PC-9 (cell line): ENCODE measurements at regions not wholly inside any gene's neighbourhood (a gene's known extent, or its start where the extent isn't known, plus 50 kb on each side); places are given as distances from the start of the nearest gene placed in this dataset.
"Not testable (repeated sequence)": the region's sequence is repeated elsewhere in the genome, so short reads cannot be mapped to it uniquely, and the experiment has no call there.

Source experiments
- BruUV-seq: library from RNA; stranded (reverse); fragments of 400-500 nt; replicated peaks from 2 replicates; lab custom pipeline; 2021; lab: Mats Ljungman, UMichigan
- CTCF ChIA-PET: fragments of 300-600 bp; sonication (Branson Sonifier 250); formaldehyde crosslinking; loops from one replicate; lab custom pipeline; 2022; ENCODE audit warnings: antibody characterized with exemption; lab: Charles Lee
- POLR2A ChIA-PET: fragments of 300-600 bp; sonication (Branson Sonifier 250); formaldehyde crosslinking; loops from one replicate; lab custom pipeline; 2022; ENCODE audit warnings: antibody characterized with exemption; ENCODE audit not compliant: unreplicated experiment; lab: Charles Lee
- DNase-seq, 2 experiments: peaks; one replicate each; pipeline versions ENCODE4 v3.0.0 to v3.0.0-alpha.2; 2015 to 2022; ENCODE audit warnings: mixed read lengths in 1 of 2
- H2AFZ ChIP-seq: fragments of 200-600 bp; sonication (generic); 2 replicates; pipeline ENCODE4 v1.8.1; 2017; ENCODE audit warnings: antibody characterized with exemption
- H3F3A ChIP-seq: fragments of 200-600 bp; sonication (generic); 2 replicates; pipeline ENCODE4 v1.8.1; 2017; ENCODE audit warnings: antibody characterized with exemption, mild to moderate bottlenecking, low read depth; ENCODE audit not compliant: insufficient read depth
- H3K27ac ChIP-seq: fragments of 200-600 bp; sonication (generic); 2 replicates; pipeline ENCODE4 v1.6.1; 2016; ENCODE audit warnings: mixed run types
- H3K27me3 ChIP-seq: fragments of 200-600 bp; sonication (generic); 2 replicates; pipeline ENCODE4 v1.6.1; 2016; ENCODE audit warnings: low read depth, mixed run types; ENCODE audit not compliant: insufficient read depth
- H3K36me3 ChIP-seq: fragments of 200-600 bp; sonication (generic); 2 replicates; pipeline ENCODE4 v1.6.1; 2016; ENCODE audit warnings: low read depth, mixed run types
- H3K4me1 ChIP-seq: fragments of 200-600 bp; sonication (generic); replicated peaks from 2 replicates; pipeline ENCODE4 v1.6.1; 2016; ENCODE audit warnings: mixed run types; ENCODE audit not compliant: insufficient read depth
- H3K4me2 ChIP-seq: fragments of 200-600 bp; sonication (generic); 2 replicates; pipeline ENCODE4 v1.6.1; 2017; ENCODE audit warnings: mixed run types
- H3K4me3 ChIP-seq: fragments of 200-600 bp; sonication (generic); 2 replicates; pipeline ENCODE4 v1.6.1; 2016; ENCODE audit warnings: mixed run types
- H3K79me2 ChIP-seq: fragments of 200-600 bp; sonication (generic); 2 replicates; pipeline ENCODE4 v1.6.1; 2017; ENCODE audit warnings: low read depth, mixed run types
- H3K9me2 ChIP-seq: fragments of 200-600 bp; sonication (generic); 2 replicates; pipeline ENCODE4 v1.8.1; 2017; ENCODE audit warnings: mild to moderate bottlenecking; ENCODE audit not compliant: insufficient read depth
- H3K9me3 ChIP-seq: fragments of 200-600 bp; sonication (generic); 2 replicates; pipeline ENCODE4 v1.8.1; 2016; ENCODE audit warnings: low read depth; ENCODE audit not compliant: insufficient read depth
- H4K20me1 ChIP-seq: fragments of 200-600 bp; sonication (generic); 2 replicates; pipeline ENCODE4 v1.8.1; 2017; ENCODE audit not compliant: insufficient read depth
- CTCF ChIP-seq: fragments of 200-600 bp; sonication (generic); conservative IDR thresholded peaks from 2 replicates; pipeline ENCODE4 v1.6.1; 2017; ENCODE audit warnings: mixed run types, antibody characterized with exemption, mild to moderate bottlenecking, moderate library complexity
- EZH2 ChIP-seq: fragments of 200-600 bp; sonication (generic); IDR thresholded peaks from 2 replicates; pipeline ENCODE4 v1.8.0; 2017; ENCODE audit warnings: antibody characterized with exemption, low read depth
- intact Hi-C: fragments of 100-400 bp; cut with micrococcal nuclease; formaldehyde crosslinking; loops from one replicate; pipeline ENCODE4 v1.10.0; 2022; ENCODE audit not compliant: unreplicated experiment

- H3F3A ChIP-seq: peaks cover 14% of the 10 kb centered on the region; the same call in 1 of the 2 replicates
- peaks cover 5% of the 10 kb centered on the region; the same call in 1 of the 2 replicates for H3K9me3 ChIP-seq
- TF ChIP-seq EZH2 (no peak), CTCF (no peak)
- H3K79me2 ChIP-seq: no peaks in the 10 kb centered on the region
- H3K36me3 ChIP-seq: no peaks in the 10 kb centered on the region
- intact Hi-C loops: no loop called here
- no peak overlapping the region for H3K4me3 ChIP-seq
- no peaks in the 10 kb centered on the region for H4K20me1 ChIP-seq
- no peak for DNase-seq
- BruUV-seq: no TSS peak
- no peaks in the 10 kb centered on the region for H3K9me2 ChIP-seq
- POLR2A ChIA-PET: no interaction called here
- CTCF ChIA-PET: no interaction called here
- H3K4me2 ChIP-seq: no peak overlapping the region
- H3K27me3 ChIP-seq: no peaks in the 10 kb centered on the region
- H3K27ac ChIP-seq: no peak overlapping the region
- no peak overlapping the region for H2AFZ ChIP-seq
- no peaks in the 10 kb centered on the region; the same call in 1 of the 2 replicates for H3K4me1 ChIP-seq
Measured at GRCh38 chr16:9014389-9014788, 50.7 kb upstream of the USP7 start.

GRCh38 chr16:9015489-9015888, 51.8 kb upstream of the USP7 start:
- no peaks in the 10 kb centered on the region for H3K36me3 ChIP-seq
- H3K79me2 ChIP-seq: no peaks in the 10 kb centered on the region
- H3K4me2 ChIP-seq: no peak overlapping the region
- H2AFZ ChIP-seq: no peak overlapping the region
- H3F3A ChIP-seq: peaks cover 14% of the 10 kb centered on the region; the same call in 1 of the 2 replicates
- H4K20me1 ChIP-seq: no peaks in the 10 kb centered on the region
- H3K9me3 ChIP-seq: peaks cover 5% of the 10 kb centered on the region; the same call in 1 of the 2 replicates
- no peak for DNase-seq
- ChIA-PET CTCF (no interaction called here), POLR2A (no interaction called here)
- intact Hi-C loops: no loop called here
- H3K4me1 ChIP-seq: no peaks in the 10 kb centered on the region; the same call in 1 of the 2 replicates
- no peaks in the 10 kb centered on the region for H3K9me2 ChIP-seq
- TF ChIP-seq EZH2 (no peak), CTCF (no peak)
- no peak overlapping the region for H3K4me3 ChIP-seq
- BruUV-seq: no TSS peak
- H3K27me3 ChIP-seq: no peaks in the 10 kb centered on the region
- no peak overlapping the region for H3K27ac ChIP-seq

GRCh38 chr16:9016005-9016404, 52.3 kb upstream of the USP7 start:
- H3K79me2 ChIP-seq, H2AFZ ChIP-seq, CTCF ChIA-PET, H3K9me3 ChIP-seq, H3K4me1 ChIP-seq, H3K9me2 ChIP-seq, H3K4me2 ChIP-seq, DNase-seq, H3K27ac ChIP-seq, intact Hi-C loops, POLR2A ChIA-PET, H3K36me3 ChIP-seq, BruUV-seq, H3K4me3 ChIP-seq, H3K27me3 ChIP-seq, H4K20me1 ChIP-seq: not testable (repeated sequence)
- H3F3A ChIP-seq: peaks cover 14% of the 10 kb centered on the region; the same call in 1 of the 2 replicates

- no peak overlapping the region for H3K4me3 ChIP-seq
- no peaks in the 10 kb centered on the region for H3K79me2 ChIP-seq
- H3K27ac ChIP-seq: no peak overlapping the region
- DNase-seq: no peak
- H3F3A ChIP-seq: peaks cover 14% of the 10 kb centered on the region; the same call in 1 of the 2 replicates
- ChIA-PET POLR2A (no interaction called here), CTCF (interaction anchor here (0.6 kb wide), 2 partner anchors 117 to 1601 kb away, joined by 3 to 4 read pairs; no protein-coding TSS in a partner anchor)
- BruUV-seq: no TSS peak
- TF ChIP-seq CTCF (no peak), EZH2 (no peak)
- H3K9me3 ChIP-seq: peaks cover 5% of the 10 kb centered on the region; the same call in 1 of the 2 replicates
- H3K4me2 ChIP-seq: no peak overlapping the region
- H3K36me3 ChIP-seq: no peaks in the 10 kb centered on the region
- no peaks in the 10 kb centered on the region for H4K20me1 ChIP-seq
- no peaks in the 10 kb centered on the region for H3K9me2 ChIP-seq
- H3K4me1 ChIP-seq: no peaks in the 10 kb centered on the region; the same call in 1 of the 2 replicates
- H3K27me3 ChIP-seq: no peaks in the 10 kb centered on the region
- intact Hi-C loops: no loop called here
- H2AFZ ChIP-seq: no peak overlapping the region
Measured at GRCh38 chr16:9016824-9017223, 53.1 kb upstream of the USP7 start.
